Cardiac muscle cell (in vitro differentiated cells and primary cell): ENCODE measurements at regions not wholly inside any gene's neighbourhood (a gene's known extent, or its start where the extent isn't known, plus 50 kb on each side); places are given as distances from the start of the nearest gene placed in this dataset.

Experiments used
- DNase-seq, 2 donors: peaks; one replicate each; pipeline versions ENCODE4 v3.0.0 to v3.0.0-alpha.2; 2010 to 2017; ENCODE audit warnings: low read depth in 1 of 2, low spot score in 1 of 2
- H3K27ac ChIP-seq: fragments of 200-600 bp; sonication (generic); 2 replicates; pipeline ENCODE4 v1.5.1; 2016
- H3K27me3 ChIP-seq: fragments of 200-600 bp; sonication (generic); 2 replicates; pipeline ENCODE4 v1.6.0; 2016; ENCODE audit warnings: control low read depth
- H3K36me3 ChIP-seq: fragments of 200-600 bp; sonication (generic); 2 replicates; pipeline ENCODE4 v1.5.1; 2016; ENCODE audit warnings: control low read depth
- H3K4me1 ChIP-seq: fragments of 200-600 bp; sonication (generic); 2 replicates; pipeline ENCODE4 v1.8.1; 2017; ENCODE audit warnings: low read depth, mild to moderate bottlenecking, mixed run types
- H3K4me3 ChIP-seq: fragments of 200-600 bp; sonication (generic); 2 replicates; pipeline ENCODE4 v1.5.1; 2016; ENCODE audit warnings: mild to moderate bottlenecking
- H3K9me3 ChIP-seq: fragments of 200-600 bp; sonication (generic); 2 replicates; pipeline ENCODE4 v1.5.1; 2017; ENCODE audit warnings: low read depth, mild to moderate bottlenecking, control low read depth
- CTCF ChIP-seq: IDR thresholded peaks from 2 replicates; pipeline ENCODE4 v1.5.1; 2012; ENCODE audit warnings: low read depth, mild to moderate bottlenecking, low read length

- H3K27ac ChIP-seq, result no peak overlapping the region
- DNase-seq, result peak in 1 of 2 donors; percentile 29
- no peaks in the 10 kb centered on the region for H3K9me3 ChIP-seq
- no peak overlapping the region for H3K4me3 ChIP-seq
- TF ChIP-seq CTCF, result no peak
- H3K36me3 ChIP-seq, result no peaks in the 10 kb centered on the region
- no peaks in the 10 kb centered on the region for H3K27me3 ChIP-seq
- H3K4me1 ChIP-seq, result no peaks in the 10 kb centered on the region
These were observed 77.0 kb upstream of the FOXN3 start for GRCh38 chr14:89493877-89494634.

GRCh38 chr14:89493406-89493805 lies 76.4 kb upstream of the FOXN3 start:
- H3K9me3 ChIP-seq, result no peaks in the 10 kb centered on the region
- H3K36me3 ChIP-seq, result no peaks in the 10 kb centered on the region
- no peak for DNase-seq
- H3K4me1 ChIP-seq, result no peaks in the 10 kb centered on the region
- H3K27me3 ChIP-seq, result no peaks in the 10 kb centered on the region
- no peak overlapping the region for H3K4me3 ChIP-seq
- H3K27ac ChIP-seq, result no peak overlapping the region
- TF ChIP-seq CTCF, result no peak

DNA sequence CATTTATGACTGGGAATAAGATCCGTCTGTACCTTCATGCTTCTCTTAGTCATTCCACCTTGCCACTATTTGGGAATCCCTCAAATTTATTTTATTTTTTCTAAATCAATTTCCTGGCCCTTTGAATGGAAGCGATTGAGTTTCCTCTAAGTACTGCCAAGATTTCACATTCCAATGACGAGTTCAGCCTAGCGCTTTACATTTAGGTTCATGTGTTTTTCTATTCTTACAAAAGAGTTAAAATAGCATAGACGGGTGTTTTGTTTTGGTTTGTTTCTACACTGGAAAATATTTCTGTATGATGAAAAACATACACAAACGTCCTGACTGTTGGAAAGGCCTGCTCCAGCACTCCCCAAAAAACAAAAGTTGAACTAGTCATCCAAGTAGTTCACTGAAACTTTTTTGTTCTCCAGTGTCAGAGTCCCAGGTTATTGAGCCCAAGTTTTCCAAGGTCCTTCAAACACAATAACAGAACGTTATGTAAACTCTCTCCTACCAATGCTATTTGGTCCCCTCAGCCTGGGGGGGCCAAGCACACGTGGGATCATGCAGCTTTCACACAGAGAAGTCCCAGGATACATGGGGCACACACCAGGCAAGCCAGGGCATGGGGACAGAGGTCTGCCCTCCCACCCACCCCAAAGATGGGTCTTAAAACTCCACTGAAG lies 74.8 kb upstream of the FOXN3 start:
- no peaks in the 10 kb centered on the region for H3K4me1 ChIP-seq
- no peaks in the 10 kb centered on the region for H3K36me3 ChIP-seq
- no peak overlapping the region for H3K4me3 ChIP-seq
- no peak for TF ChIP-seq CTCF
- H3K27ac ChIP-seq, result no peak overlapping the region
- H3K9me3 ChIP-seq, result no peaks in the 10 kb centered on the region
- no peaks in the 10 kb centered on the region for H3K27me3 ChIP-seq
- peak in 1 of 2 donors; percentile 59 for DNase-seq

- TF ChIP-seq CTCF, result no peak
- Histone ChIP-seq H3K27me3 (no peaks in the 10 kb centered on the region), H3K27ac (no peak overlapping the region), H3K4me1 (no peaks in the 10 kb centered on the region), H3K4me3 (no peak overlapping the region), H3K36me3 (no peaks in the 10 kb centered on the region), H3K9me3 (no peaks in the 10 kb centered on the region)
- no peak for DNase-seq
These were observed 73.4 kb upstream of the FOXN3 start for GRCh38 chr14:89490466-89490865.

DNA sequence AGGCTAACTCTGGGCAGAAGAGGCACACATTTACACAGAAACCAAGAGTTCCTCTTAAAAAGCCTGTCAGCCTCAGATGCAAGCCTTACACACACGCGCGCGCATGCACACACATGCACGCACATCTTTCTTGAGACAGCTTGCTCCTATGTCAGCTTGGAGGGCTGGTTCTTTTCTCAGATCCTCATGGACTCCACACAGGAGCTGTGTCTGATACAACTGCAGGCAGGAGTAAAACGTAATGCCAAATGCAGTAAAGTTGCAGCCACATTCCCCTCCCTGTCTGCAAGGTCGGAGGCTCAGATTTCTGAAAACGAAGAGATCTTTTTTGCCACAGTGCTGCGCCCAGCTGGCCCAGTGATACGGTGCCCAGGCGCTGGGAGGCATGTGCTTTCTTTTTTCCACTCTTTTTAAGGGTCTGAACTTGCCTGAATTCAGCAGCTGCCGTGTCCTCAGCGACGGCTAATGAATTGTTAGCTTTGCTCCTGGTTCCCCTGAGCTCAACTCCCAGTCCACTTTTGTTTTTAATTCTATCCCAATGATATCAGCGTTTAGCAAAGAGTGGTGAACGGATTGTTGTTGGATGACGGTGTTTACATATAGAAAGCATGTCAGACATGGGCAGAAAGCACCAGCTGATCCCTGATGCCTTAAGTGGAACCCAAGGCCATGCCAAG lies 72.9 kb upstream of the FOXN3 start:
- no peaks in the 10 kb centered on the region for H3K4me1 ChIP-seq
- H3K4me3 ChIP-seq, result no peak overlapping the region
- H3K27me3 ChIP-seq, result no peaks in the 10 kb centered on the region
- no peaks in the 10 kb centered on the region for H3K9me3 ChIP-seq
- TF ChIP-seq CTCF, result no peak
- no peak overlapping the region for H3K27ac ChIP-seq
- H3K36me3 ChIP-seq, result no peaks in the 10 kb centered on the region
- DNase-seq, result peak in 1 of 2 donors; percentile 17
